HG02623 (cell line): ENCODE measurements at regions not wholly inside any gene's neighbourhood (a gene's known extent, or its start where the extent isn't known, plus 50 kb on each side); places are given as distances from the start of the nearest gene placed in this dataset.
"Not testable (repeated sequence)": the region's sequence is repeated elsewhere in the genome, so short reads cannot be mapped to it uniquely, and the experiment has no call there.

Experiments used
- ATAC-seq: cut with Tn5 transposase; IDR thresholded peaks from one replicate; pipeline ENCODE4 v1.9.1; 2021; ENCODE audit warnings: moderate library complexity; ENCODE audit not compliant: unreplicated experiment

GRCh38 chr1:176396604-176397395 lies 66.2 kb upstream of the PAPPA2 start:
- not testable (repeated sequence) for ATAC-seq

GRCh38 chr1:176391621-176392020 lies 71.4 kb upstream of the PAPPA2 start:
- ATAC-seq, result no peak

DNA sequence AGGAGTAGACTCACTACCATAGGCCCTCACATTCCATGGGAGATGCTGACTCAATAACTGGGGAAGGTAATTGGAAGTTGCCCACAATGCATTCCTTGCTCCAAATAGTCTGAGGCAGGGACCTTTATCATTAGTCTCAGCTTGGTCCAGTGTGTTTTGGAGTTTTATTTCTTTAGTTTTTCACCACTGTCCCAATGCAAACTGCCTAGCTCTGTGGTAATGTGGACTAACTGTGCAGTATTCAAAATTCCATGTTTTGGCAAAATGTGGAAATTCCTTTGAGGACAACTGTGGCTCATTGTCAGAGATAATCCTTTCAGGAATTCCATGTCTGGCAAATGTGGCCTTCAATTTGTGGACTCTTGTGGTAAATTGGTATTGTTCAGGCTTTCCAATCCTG lies 78.1 kb upstream of the PAPPA2 start:
- no peak for ATAC-seq

GRCh38 chr1:176382163-176382562 lies 80.8 kb upstream of the PAPPA2 start:
- ATAC-seq, result no peak

DNA sequence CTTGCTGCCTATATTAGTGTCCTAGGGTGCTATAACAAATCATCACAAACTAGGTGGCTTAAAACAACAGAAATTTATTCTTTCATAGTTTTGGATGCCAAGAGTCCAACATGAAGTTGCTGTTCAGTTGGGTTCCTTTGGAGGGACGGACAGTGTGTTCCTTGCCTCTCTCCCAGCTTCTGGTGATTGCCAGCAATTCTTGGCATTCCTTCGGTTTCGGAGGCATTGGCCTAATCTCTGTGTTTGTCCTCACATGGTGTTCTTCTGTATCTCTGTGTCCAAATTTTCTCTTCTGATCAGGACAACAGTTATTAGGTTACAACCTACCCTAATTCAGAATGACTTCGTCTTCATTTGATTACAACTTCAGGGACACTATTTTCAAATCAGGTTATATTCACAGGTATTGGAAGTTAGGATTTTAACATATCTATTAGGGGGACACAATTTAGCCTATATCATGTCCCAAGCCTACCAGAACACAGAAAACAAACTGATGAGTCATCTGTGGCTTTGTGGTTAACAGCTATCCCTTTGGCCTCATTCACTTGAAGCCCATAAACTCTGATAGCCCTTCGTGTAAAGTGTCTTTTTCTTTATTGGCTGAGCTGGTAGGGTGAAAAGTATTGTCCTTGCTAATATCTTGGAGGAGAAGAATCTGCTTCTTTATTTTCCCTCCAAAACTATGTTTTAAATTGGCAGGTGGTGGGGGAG lies 83.2 kb upstream of the PAPPA2 start:
- ATAC-seq, result no peak

DNA sequence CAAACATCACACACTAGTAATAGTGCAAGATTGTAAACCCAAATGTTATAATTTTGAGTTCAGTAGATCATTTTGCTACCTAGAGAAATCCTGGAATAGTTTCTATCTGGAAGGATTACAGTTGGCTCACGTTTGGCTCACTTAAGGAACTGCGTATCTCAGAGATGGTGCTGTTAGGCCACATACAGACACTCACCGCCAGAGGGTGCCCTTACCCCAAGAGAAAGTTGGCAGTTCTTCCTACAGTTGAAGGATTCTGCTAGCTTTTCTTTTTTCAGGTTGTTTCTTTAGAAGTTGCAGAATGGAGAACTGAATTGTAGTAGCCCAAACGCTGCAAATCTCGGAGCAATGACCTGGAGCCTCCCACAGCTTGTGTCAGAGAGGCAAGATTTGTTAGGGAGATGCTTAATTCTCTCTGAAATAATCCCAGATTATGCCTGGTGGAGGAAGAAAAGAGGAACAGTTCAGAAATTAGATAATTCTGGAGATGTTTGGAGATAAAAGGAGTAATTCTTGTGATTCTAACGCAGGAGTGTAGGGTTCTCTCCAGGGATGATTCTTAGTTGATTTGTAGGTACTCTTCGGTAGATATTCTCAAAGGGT lies 87.9 kb upstream of the PAPPA2 start:
- ATAC-seq, result peak; percentile 61

- ATAC-seq, result no peak
Measured at GRCh38 chr1:176364236-176364905, 98.6 kb upstream of the PAPPA2 start.

DNA sequence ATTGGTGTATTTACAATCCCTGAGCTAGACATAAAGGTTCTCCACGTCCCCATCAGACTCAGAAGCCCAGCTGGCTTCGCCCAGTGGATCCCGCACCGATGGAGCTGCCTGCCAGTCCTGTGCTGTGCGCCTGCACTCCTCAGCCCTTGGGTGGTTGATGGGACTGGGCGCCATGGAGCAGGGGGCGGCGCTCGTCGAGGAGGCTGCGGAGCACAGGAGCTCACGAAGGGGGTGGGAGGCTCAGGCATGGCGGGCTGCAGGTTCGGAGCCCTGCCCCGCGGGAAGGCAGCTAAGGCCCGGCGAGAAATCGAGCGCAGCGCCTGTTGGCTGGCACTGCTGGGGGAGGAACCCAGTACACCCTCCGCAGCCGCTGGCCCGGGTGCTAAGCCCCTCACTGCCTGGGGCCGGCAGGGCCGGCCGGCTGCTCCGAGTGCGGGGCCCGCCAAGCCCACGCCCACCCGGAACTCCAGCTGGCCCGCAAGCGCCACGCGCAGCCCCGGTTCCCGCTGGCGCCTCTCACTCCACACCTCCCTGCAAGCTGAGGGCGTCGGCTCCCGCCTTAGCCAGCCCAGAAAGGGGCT lies 113.8 kb upstream of the PAPPA2 start:
- not testable (repeated sequence) for ATAC-seq

DNA sequence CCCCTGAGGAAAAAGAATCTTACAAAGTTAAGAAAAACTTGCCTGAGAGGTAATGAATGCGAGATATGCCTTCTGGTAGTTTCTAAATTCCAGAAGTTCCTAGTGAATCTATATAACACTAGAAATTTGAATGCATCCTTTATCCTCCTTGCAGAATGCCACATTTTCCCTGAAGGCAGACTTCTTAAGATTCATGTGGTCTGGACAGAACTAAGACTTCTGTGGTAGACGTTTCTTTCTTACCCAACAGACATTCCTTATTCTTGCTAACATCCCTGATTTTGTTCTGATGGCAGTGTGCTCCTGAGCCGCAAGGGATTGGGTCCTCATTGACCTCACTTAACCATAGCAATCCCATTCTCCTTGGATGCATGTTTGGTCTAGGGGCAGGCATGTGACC lies 121.3 kb upstream of the PAPPA2 start:
- ATAC-seq, result no peak

- no peak for ATAC-seq
Measured at GRCh38 chr1:176338877-176339276, 124.1 kb upstream of the PAPPA2 start.

- no peak for ATAC-seq
Measured at GRCh38 chr1:176330782-176331181, 123.7 kb upstream of the COP1 start.

DNA sequence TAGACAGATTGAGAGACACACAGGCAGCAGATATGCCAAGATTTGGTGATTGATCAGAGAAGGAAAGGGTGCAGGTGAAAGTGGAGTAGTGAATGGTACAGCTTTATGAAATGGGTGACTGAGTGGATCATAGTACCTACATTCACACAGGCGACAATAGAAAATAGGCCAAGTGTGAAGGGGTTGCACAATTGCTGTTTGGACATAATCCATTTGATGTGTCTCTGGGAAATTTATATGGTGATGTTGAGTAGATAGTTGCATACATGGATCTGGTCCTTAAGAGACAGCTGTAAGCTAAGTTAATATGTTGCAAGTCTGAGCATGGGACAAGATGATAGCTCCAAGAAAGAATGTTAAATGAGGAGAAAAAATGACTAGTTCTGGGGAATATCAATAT lies 118.6 kb upstream of the COP1 start:
- no peak for ATAC-seq

DNA sequence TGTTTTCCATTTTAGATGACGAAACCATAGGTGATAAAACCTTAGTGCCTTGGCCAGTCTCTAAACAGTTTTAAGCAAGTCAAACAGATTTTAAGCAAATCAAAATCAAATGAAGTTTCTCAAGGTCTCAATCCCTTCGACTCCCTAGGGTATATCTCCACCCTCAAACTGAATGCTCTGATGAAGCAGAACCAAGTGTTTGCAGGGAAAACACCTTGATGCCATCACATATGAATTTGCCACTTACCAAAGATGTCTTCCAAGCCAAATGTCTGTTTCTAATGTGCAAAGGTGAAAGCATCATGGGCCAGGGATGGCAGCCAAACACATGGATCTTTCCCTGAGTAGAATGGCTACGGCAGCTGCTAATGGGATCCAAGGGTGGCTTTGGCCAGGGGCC lies 116.4 kb upstream of the COP1 start:
- no peak for ATAC-seq

- ATAC-seq, result no peak
Measured at GRCh38 chr1:176315519-176316220, 108.6 kb upstream of the COP1 start.

GRCh38 chr1:176296602-176297001 lies 89.5 kb upstream of the COP1 start:
- ATAC-seq, result not testable (repeated sequence)

- ATAC-seq, result no peak
Measured at GRCh38 chr1:176285996-176286395, 78.9 kb upstream of the COP1 start.

DNA sequence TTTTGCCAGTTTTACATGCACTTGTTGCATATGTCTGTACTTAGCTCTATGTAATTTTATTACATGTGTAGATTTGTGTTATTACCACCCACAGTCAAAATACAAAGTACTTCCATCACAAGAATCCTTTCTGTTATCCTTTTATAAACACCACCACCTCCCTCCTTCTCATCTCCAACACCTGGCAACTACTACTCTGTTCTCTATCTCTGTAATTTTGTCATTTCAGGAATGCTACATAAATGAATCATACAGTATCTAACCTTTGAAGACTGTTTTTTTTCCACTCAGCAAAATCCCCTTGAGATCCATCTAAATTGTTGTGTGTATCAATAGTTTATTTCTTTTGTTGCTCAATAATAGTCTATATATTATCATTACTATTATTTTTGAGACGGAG lies 64.5 kb upstream of the COP1 start:
- no peak for ATAC-seq
